ENCODE measurements at regions not wholly inside any gene's neighbourhood (a gene's known extent, or its start where the extent isn't known, plus 50 kb on each side); places are given as distances from the start of the nearest gene placed in this dataset.

DNA sequence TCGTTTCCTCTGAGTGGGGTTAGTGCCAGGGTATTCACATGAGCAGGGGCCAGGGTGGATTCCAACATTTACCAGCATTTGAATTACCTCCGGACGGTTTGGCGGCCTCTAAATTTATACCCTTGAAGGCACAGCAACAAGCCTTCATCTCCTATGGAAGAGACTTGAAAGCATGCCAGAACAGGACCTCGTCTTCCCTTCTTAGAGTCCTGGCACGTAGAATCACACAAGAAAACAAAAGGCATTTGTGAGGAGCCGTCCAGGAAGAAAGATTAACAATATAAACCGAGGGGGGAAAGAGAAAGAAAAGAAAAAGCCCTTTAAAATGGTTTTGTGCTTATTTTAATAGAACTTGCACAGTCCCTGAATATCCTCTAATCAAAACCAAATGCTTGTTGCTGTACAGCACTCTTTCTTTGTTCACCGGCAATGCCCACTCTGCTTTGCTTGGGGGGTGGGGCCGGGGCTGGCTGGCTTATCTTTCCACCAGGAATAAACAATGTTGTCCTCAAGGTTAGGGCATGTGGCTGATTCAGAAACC, 575.8 kb upstream of the ZNF462 start:
- no peak for DNase-seq

DNA sequence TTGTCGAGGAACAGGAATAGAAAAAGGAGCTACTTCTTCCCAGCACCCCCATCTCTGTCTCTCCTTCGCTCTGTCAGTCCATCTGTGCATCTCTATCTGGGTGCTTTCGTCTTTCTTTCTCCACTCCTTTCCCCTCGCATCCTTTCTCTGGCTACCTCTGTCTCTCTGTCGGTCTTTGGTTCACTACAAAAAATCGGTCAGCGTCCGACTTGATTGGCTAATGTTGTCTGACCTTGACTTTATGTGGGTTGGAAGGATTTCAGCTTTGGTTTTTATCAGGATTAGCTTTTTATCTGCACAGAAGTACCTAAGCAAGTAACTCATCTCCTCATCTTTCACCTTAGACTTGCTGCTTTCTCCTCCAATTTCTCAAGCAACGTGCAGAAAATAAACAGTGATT, 575.2 kb upstream of the ZNF462 start:
- DNase-seq: no peak

DNA sequence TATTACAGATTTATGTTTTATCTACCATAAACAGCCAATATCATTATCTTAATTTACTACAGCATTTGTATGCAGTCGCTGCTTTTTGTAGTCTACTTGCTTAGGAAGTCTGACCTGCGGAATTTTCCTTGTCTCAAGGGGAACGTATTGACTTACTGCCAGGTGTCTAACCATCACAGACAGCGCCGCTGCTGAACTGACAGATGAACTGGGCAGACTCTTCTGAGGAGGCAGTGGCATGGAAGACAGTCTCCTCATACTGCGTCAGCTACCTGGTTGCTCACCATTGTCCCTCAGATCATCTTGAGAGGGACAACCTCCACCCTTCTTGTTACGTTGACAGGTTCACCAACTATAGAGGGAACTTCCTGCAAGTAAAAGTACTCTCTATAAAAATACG, 574.3 kb upstream of the ZNF462 start:
- no peak for DNase-seq

DNA sequence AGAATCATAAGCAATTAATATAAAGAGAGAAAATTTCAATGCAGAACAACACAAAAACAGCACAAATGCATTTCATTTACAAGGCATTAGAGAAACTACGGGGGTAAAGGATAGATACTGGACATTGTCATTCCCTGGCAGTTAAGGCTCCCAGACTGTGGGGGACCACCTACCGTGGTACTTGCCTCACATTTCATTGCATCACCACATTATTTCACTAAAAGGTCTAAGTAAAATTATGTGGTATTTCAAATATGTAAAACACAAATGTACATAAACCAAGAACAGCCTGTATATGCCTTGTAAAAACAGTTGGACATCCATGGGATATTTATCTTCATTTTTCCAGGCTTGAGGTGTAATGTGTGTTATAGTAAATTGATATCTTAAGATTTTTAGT, 571.2 kb upstream of the ZNF462 start:
- no peak for DNase-seq

DNA sequence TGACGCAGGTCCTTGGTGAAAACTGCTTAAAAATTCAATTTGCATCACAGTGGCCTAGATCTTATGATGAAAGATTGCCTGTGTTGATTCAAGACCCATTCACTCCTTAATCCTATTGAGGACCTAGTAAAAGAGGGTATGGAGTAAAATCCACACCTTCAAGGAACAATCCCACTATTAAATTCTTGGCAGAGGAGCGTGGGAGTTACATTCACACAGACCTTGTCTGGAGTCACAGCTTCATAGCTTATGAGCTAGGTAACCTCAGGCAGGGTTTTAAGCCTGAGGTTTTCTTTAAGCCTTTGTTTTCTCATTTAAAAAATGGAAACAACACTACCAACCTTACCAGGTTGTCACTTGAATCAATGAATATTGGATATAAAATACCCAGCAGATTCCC, 566.5 kb upstream of the ZNF462 start:
- no peak for DNase-seq

DNA sequence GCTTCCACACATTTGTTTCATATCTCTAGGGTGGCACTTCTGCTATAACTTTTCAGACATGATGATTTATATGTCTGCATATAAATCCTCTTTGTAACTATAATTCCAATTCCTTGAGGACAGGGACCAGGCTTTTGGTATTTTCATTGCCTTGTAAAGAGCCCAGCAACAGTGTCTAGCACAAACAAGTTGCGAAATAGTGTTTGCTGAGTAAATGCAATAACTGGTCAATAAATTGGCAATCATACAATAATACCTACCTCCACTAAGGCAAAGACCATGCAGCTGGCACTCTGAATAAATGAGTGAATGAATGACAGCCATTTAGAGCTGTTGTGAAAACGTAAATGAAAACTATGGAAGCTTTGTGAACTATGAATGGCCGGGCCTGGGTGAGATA, 564.0 kb upstream of the ZNF462 start:
- DNase-seq: no peak

DNA sequence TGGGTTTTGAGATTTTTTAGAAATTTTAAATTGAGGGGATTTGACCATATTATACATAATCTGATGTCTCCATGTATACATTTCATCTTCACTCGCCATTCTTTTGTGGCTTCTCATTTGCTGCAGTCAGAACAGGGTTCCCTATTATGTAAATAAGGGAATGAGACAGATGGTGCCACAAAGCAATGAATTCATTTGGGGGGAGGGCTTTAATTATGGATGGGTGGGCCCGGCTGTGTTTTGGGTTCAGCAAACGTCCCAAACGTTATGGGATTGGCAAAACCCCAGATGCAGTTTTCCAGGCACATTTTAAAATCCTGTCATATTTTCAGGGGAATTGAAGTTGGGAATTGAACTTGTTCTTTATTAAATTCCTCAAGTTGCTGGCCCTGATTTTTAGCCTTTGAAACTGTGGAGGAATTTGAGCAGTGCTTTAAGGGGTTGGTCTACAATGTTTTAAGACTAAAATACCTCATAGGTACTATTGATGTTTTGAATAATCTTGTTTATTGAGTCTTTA, 558.5 kb upstream of the ZNF462 start:
- no peak for DNase-seq

DNA sequence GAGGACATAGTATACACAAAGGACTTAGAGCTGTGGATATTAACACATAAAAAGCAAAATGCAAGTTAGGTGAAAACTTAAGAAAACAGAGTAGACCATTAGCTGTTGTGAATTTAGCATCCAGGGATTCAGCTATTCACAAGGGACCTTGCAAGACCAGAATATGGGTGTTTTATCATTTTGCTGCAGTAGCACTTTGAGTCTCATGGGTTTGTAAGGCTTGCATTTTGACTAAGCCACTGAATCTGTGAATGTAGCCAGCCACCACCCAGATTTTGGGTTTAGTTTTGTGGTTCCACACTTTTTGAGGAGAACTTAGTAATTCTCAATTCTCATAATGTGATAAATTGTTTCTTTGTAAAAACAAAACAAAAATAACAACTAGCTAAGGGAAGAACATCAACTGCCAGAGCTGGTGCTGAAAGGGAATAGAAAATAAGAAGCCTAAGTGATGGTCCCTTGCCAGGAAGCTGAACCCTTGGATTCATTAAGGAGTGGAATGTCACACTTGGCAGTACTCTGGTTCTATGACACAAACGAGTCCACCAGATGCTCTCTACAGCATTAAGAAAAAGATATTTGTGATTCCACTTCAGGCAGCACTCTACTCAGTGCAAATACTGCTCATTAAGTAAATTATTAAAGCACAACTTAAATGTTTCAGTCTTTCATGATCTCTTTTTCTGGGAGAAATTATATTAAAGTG, 557.4 kb upstream of the ZNF462 start:
- no peak for DNase-seq

DNA sequence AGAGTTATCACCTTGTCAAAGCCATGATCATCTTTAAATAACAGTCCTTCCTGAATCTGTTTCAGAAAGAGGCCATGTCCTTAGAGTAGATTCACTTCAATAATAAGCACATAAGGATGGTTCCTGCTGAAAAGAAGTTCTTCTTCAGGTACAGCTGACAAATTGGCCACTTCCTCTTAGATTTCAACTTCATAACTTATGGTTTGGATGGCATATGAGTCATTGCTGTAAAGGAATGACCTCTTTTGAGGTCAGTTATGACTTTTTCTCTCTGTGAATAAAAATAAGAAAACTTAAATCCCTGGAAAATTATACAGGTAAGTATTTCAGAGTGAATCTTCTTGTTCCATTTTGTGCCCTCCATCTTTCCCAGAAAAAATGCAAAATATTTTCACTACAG, 555.3 kb upstream of the ZNF462 start:
- DNase-seq: no peak

DNA sequence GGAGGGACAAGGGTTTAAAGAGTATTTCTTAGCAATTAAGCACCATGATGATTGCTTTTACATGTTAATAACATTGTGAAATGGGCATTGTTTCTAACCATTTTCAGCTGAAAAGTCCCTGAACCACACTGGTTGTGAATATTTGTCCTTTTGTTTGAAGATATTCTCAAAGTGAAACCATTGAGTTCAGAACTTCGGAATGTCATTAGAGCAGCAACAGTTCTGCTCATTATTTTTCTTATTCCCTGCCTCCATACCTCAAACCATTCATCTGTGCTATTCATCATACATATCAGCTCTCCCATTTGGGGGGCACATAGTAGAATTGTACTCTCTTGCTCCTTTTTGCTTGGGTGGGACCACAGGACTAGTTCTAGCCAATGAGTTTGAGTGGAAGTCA, 553.0 kb upstream of the ZNF462 start:
- DNase-seq: no peak

DNA sequence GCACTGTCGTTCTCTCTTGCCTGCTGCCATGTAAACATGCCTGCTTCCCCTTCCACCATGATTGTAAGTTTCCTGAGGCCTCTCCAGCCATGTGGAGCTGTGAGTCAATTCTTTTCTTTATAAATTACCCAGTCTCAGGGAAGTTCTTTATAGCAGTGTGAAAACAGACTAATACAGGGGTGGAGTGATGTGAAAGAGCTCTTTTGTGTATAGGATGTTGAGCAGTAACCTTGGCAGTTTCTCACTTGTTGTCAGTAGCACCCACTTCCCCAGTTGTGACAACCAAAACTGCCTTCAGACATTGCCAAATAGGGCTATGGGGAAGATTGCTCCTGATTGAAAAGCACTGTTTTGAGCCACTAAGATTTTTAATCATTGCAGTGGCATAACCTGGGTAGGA, 552.2 kb upstream of the ZNF462 start:
- no peak for DNase-seq

DNA sequence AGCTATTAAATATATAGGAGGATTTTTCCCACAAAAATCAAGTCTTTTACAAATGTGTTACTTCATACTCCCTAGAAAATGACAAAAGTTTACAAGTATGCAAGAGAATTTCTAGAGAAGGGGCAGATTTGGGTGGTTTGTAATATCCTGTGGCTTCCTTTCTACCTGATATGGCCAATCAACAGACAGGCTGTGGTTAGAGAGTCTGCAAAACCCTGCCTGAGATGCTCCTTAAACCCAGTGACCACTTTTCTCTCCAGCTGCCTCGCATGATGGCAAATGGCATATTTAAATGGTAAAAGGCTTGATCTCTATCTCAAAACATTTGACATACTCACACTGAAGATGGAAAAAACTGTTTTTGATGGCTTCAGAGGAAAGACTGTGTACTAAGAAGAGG, 550.1 kb upstream of the ZNF462 start:
- no peak for DNase-seq

DNA sequence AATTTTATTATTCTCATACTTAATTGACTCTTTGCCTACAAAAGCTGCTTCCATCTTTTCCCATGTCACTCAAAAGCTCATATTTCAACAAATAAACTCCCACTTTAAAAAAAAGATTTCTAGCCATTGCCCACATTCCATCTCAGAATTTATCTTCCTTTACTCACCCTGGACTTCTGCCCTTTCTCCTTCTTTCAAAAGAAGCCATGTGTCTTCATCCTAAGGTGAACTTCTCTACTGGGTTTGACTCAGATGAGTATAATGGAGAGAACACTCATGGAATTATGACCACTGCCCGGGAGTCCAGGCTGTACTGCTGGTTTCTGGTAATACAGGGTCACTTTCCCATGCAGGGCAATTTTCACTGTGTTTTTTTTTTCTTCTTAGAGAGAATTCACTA, 548.5 kb upstream of the ZNF462 start:
- no peak for DNase-seq

DNA sequence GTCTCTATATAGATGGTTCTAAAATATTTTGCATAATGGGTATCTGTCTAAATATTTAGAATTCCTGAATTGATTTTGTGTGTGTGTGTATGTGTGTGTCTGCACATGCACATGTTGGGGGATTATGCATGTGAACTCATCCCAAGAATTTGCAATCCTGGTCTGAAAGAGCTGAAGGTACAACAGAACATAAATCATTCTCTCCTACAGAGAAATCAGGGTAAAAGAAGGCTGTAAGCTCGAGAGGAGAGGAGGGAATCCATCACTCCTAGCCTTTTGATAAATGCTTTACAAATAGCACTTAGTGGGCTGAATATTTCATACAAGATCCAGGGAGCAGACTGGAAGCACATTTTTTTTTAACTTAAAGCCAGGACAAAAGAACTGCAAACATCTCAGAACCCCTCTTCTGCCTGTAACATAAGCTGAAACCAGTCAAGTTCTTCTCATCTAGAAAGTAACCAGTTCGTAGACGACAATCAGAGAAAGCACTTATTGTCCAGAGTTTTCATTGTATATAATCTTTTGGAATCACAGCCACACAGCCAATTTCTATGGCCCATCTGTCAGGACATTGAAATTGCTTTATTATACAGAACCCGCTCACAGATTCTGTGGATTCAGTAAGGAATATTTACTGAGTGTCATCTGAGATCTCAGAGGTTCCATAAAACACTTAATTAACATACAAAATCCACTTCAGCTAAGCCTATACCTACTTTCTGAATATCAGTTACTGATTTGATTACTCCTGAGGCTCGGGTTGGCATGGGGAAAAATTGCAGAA, 541.4 kb upstream of the ZNF462 start:
- no peak for DNase-seq

DNA sequence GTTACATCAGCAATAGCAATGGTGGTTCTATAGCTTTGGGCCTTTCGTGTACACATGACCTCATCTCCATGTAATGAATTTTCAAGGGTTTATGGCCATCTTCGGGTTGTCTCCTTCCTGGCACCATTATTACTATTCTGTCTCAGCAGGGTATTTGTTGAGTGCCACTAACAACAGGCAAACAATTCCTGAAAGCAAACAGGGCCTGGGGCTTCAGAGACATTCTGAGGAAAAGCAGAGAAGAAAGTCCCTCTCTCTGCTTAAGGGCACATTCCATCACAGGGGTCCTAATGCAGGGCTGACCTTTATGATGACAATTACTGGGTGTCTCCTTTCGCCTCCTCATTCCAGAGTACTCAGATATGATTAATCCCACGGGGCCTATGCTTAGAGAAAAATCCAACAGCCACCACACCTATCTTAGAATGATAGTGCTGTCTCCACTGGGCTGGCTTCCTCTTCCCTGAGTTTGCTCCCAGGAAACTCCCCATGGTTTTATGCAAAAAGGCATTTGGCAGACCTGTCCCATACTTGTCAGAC, 540.2 kb upstream of the ZNF462 start:
- DNase-seq: no peak

DNA sequence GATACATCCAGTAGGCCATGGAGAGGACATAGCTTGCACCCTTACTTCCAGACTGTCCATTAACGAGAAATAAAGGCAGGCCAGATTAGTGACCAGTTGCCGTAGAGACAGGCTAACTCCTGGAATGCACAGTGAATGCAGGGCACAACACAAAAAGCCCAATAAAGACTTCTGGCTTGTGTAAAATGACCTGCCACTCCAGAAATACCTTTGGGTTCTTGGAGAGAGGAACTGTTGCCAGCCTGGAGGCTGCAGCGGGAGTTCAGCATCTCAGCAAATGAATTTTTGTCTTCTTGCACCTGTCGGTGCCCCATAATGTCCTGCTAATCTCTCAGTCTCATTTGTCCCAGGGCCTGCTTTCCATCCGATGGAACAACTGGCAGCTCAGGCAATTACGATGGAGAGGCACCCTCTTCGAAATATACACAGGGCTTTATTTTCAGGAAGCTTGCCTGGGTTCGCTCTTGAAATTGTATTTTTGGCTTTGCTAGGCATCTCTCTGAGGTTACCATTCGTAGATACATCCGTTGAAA, 538.8 kb upstream of the ZNF462 start:
- no peak for DNase-seq

DNA sequence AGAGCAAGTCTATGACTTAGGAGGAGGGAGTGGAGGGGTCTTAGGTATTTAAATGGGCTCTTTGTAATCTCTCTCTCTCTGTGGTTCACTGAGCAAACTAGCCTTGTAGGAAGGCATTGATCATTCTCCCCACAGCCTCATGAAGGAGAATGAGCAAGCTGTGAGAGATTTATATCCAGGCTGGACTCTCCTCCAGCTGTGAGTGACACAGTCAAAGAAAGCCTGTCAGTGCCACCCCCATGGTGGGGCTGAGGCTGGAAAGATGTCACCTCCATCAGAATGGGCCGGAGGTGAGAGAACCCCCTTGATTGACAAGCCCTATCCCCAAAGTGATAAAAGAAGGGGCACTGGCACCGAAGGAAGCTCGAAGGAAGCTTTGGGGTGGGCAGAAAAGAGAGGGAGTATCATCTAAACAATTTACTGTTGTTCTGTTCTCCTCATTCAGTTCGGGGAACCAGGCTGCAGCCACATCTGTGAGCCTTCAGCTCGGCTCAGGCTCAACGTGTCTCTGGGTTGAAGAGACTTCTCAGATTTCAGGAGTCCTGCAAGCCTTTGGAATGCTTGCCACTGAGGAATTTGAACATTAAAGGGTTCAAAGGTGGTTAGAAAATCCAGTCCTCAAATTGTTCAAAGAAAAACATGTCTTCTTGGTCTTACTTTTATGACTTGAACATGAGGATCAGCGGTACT, 538.2 kb upstream of the ZNF462 start:
- no peak for DNase-seq

DNA sequence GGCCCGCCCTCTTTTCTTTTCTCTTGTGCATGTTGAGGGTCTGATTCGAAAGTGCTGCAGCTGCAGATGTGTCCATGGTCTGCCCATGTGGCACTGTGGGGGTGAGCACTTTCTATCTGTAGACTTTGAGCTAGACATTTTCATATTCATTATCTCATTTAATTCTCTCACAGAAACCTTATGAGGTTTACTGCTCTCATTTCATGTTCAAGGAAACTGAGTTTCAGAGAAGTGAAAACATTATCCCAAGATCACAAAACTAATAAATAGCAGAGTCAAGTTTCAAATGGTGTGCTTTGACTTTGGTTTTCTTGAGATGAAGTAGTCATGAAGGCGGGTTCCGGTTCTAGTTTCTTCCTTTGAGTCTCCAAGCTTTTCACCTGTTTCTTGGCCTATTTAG, 536.5 kb upstream of the ZNF462 start:
- DNase-seq: no peak

DNA sequence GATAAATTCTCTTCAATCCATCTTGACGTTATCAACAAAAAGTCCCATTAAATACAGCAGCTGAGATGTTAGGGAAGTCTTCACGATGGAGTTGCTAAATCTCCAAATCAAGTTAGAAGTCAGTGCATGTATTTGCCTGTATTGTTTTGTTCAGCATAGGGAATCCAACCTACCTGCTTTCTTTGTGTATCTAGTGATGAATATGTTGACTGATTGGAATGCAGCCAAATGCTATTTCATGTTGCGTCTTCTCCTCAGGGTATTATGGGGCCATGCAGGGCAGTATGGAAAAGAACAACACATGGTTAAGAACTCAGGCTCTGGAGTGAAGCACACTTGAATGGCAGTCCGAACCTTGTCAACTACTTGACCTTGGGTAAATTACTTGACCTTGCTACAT, 529.5 kb upstream of the ZNF462 start:
- DNase-seq: no peak

DNA sequence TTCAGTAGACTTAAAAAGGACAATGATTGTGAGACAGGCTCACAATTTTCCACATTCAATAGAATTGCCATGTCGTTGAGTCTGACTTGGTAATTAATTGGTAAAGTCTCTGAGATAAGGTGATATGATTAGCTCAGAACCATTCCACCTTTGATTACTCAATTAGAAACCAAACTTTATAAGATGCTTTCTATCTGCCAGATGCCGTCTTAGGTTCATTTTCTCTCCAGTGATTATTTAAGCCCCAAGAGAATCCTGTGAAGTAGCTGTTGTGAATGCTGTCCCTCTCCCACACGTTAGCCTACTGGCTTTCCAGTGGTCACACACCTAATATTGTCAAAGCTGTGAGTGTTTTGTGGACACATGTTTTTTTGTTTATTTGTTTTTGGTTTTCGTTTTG, 528.9 kb upstream of the ZNF462 start:
- no peak for DNase-seq

DNA sequence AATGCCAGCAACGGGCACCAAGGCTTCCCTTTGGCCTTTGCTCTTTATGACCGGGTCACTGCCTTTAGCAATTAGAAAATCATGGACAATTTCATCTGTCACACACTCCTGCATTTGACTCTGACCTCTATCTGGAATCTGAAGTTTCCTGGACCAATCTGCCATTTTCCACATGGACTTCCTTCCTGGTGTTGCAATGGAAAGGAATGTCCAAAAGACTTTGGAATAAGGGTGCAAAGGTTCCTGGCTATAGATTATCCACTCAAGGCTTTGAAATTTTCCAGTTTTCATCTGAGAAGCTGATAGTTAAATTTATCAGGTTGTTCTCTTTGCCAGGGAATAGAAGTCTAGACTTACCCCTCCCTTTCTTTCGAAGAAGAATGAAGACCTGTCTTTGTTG, 523.1 kb upstream of the ZNF462 start:
- no peak for DNase-seq

DNA sequence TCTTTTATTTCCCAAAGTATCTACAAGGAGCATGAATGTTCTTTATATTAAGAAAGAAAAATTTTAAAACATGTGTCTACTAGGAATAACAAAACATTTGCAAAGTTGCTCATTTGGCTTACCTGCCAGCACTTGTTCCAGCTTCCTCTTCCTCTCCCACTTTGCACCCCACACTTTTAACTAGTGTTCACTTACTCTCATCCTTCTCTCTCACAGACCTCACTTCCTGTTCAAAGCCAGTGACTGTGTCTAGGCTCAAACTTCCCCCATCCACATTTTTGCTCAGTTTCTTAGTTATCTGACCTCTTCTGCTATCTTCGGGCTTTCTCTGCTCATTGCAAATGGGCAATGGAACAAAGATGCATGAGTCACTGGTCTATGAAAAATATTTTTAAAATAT, 512.2 kb upstream of the ZNF462 start:
- DNase-seq: no peak

DNA sequence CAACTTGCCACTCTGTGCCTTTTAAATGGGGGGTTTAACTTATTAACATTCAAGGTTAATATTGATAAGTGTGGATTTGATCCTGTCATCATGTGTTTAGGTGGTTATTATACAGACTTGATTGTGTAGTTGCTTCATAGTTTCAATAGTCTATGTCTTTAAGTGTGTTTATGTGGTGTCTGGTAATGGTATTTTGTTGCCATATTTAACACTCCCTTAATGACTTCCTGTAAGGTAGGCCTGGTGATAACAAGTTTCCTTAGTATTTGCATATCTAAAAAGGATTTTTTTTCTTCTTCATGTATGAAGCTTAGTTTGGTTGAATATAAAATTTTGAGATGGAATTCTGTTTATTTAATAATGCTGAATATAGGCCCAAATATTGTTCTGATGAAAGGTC, 506.0 kb upstream of the ZNF462 start:
- DNase-seq: no peak
